Naive thymus-derived CD4-positive, alpha-beta T cell (primary cell): ENCODE measurements at regions not wholly inside any gene's neighbourhood (a gene's known extent, or its start where the extent isn't known, plus 50 kb on each side); places are given as distances from the start of the nearest gene placed in this dataset.

Source experiments
- ATAC-seq: fragments of 150-1000 bp; cut with Tn5 transposase; 2 replicates; pipeline ENCODE4 v1.10.0; 2021; ENCODE audit warnings: mild to moderate bottlenecking, moderate library complexity
- CTCF ChIA-PET: fragments of 350-600 bp; sonication (Branson Sonifier 250); formaldehyde crosslinking; loops from one replicate; lab custom pipeline; 2021; ENCODE audit warnings: antibody characterized with exemption; lab: Charles Lee
- POLR2A ChIA-PET: fragments of 350-600 bp; sonication (Branson Sonifier 250); formaldehyde crosslinking; loops from one replicate; lab custom pipeline; 2021; ENCODE audit warnings: antibody characterized with exemption, inconsistent platforms; lab: Charles Lee
- DNase-seq, 9 donors: peaks; one replicate each; pipeline versions ENCODE4 v3.0.0 to v3.0.0-alpha.2; 2020 to 2022; ENCODE audit warnings: mixed read lengths in 1 of 9
- H3K27ac ChIP-seq: one replicate; pipeline ENCODE4 v1.7.0; 2013; ENCODE audit warnings: mild to moderate bottlenecking, low read depth, low read length, moderate library complexity
- H3K27me3 ChIP-seq, 2 donors: one replicate each; pipeline ENCODE4 v1.7.0; 2013; ENCODE audit warnings: low read length in 2 of 2, mild to moderate bottlenecking in 2 of 2, moderate library complexity in 2 of 2; ENCODE audit not compliant: control insufficient read depth in 2 of 2, insufficient read depth in 2 of 2
- H3K36me3 ChIP-seq, 3 experiments: 1 replicate in 2 of 3; 2 replicates in 1 of 3; pipeline ENCODE4 v1.7.0; 2013; ENCODE audit warnings: low read length in 3 of 3, mild to moderate bottlenecking in 3 of 3, moderate library complexity in 1 of 3; ENCODE audit not compliant: insufficient read depth in 3 of 3, control insufficient read depth in 2 of 3
- H3K4me1 ChIP-seq, 2 donors: one replicate each; pipeline ENCODE4 v1.7.0; 2013; ENCODE audit warnings: low read length in 2 of 2, mild to moderate bottlenecking in 2 of 2, moderate library complexity in 1 of 2; ENCODE audit not compliant: control insufficient read depth in 2 of 2, insufficient read depth in 2 of 2
- H3K4me3 ChIP-seq: 2 replicates; pipeline ENCODE4 v1.7.0; 2013; ENCODE audit warnings: mild to moderate bottlenecking, low read length
- H3K9me3 ChIP-seq, 3 experiments: 1 replicate in 2 of 3; 2 replicates in 1 of 3; pipeline ENCODE4 v1.7.0; 2013; ENCODE audit warnings: low read length in 3 of 3; ENCODE audit not compliant: control insufficient read depth in 2 of 3
- H3K27ac Mint-ChIP-seq, 9 donors: one replicate each; pipeline ENCODE4 v1.8.0; 2020 to 2022; ENCODE audit warnings: mixed read lengths in 9 of 9, mild to moderate bottlenecking in 8 of 9, moderate library complexity in 5 of 9, inconsistent platforms in 2 of 9
- H3K27me3 Mint-ChIP-seq, 5 donors: one replicate each; pipeline ENCODE4 v1.8.0; 2021 to 2022; ENCODE audit warnings: mixed read lengths in 5 of 5, mild to moderate bottlenecking in 1 of 5
- H3K36me3 Mint-ChIP-seq, 5 donors: one replicate each; pipeline ENCODE4 v1.8.0; 2020 to 2022; ENCODE audit warnings: mixed read lengths in 5 of 5, mild to moderate bottlenecking in 3 of 5, inconsistent platforms in 1 of 5
- H3K4me1 Mint-ChIP-seq, 7 donors: one replicate each; pipeline ENCODE4 v1.8.0; 2020 to 2022; ENCODE audit warnings: mixed read lengths in 7 of 7, mild to moderate bottlenecking in 3 of 7, inconsistent platforms in 1 of 7
- H3K4me3 Mint-ChIP-seq, 10 donors: one replicate each; pipeline ENCODE4 v1.8.0; 2020 to 2022; ENCODE audit warnings: mild to moderate bottlenecking in 10 of 10, mixed read lengths in 10 of 10, moderate library complexity in 6 of 10, inconsistent platforms in 2 of 10
- H3K9me3 Mint-ChIP-seq, 11 donors: one replicate each; pipeline ENCODE4 v1.8.0; 2020 to 2022; ENCODE audit warnings: mixed read lengths in 11 of 11, mild to moderate bottlenecking in 4 of 11, inconsistent platforms in 1 of 11, moderate library complexity in 1 of 11
- intact Hi-C, 2 donors: fragments of 100-400 bp; cut with micrococcal nuclease; formaldehyde crosslinking; loops; one replicate each; pipeline ENCODE4 v1.15.1; 2023

DNA sequence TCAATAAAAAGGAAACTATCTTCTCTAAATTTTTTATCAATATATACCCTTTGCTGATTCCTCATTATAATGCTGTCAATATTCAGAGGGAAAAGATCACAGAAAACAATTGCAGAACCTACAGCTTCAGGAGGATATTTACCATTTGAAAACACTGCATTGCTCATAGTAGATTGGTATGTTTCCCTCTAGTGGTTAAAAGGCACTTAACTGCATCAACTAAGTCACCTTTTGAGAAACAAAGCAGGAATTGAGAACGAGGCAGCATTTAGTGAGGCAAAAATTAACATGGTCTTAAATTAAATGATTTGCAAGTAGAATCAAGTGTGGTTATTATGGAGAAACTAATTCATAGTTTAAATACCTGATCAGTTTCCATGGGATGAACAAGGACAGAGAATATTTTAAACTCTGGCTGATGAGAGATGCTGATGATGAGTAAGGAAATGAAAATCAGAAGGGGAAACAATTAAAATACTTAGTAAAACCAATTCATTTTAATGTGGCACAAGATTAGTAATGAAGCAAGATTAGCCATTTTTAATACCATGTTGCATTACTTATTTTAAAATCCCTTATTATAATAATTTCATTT is 642.1 kb downstream of the EPHA7 start:
- no peaks in the 10 kb centered on the region for H3K27me3 Mint-ChIP-seq
- H3K9me3 Mint-ChIP-seq, result peaks cover 0 to 6% (median 0%) of the 10 kb centered on the region in 11 donors
- no peaks in the 10 kb centered on the region for H3K36me3 Mint-ChIP-seq
- no peak for ATAC-seq
- CTCF ChIA-PET, result no interaction called here
- POLR2A ChIA-PET, result no interaction called here
- intact Hi-C loops, result no loop called here
- Histone ChIP-seq H3K27ac (no peak overlapping the region), H3K36me3 (no peaks in the 10 kb centered on the region), H3K4me1 (no peaks in the 10 kb centered on the region), H3K9me3 (no peaks in the 10 kb centered on the region), H3K27me3 (no peaks in the 10 kb centered on the region), H3K4me3 (no peak overlapping the region)
- no peak overlapping the region for H3K4me3 Mint-ChIP-seq
- DNase-seq, result no peak
- no peaks in the 10 kb centered on the region for H3K4me1 Mint-ChIP-seq
- H3K27ac Mint-ChIP-seq, result no peak overlapping the region

DNA sequence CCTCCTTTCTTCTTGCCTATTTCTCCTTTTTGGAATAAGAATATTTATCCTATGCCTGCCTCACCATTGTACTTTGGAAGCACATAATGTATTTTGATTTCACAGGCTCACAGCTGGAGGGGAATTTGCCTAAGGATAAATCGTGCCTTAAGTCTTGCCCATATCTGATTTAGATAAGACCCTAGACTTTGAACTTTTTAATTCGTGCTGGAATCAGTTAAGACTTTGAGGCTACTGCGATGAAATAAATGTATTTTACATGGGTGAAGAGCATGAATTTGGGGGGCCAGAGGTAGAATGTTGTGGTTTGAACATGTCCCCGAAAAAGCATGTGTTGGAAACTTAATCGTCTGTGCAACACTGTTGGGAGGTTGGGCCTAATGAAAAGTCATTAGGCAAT is 648.8 kb downstream of the EPHA7 start:
- Histone ChIP-seq H3K9me3 (no peaks in the 10 kb centered on the region), H3K27me3 (no peaks in the 10 kb centered on the region), H3K27ac (no peak overlapping the region), H3K4me3 (no peak overlapping the region), H3K4me1 (no peaks in the 10 kb centered on the region), H3K36me3 (no peaks in the 10 kb centered on the region)
- H3K27me3 Mint-ChIP-seq, result no peaks in the 10 kb centered on the region
- CTCF ChIA-PET, result no interaction called here
- no peak overlapping the region for H3K4me3 Mint-ChIP-seq
- H3K9me3 Mint-ChIP-seq, result peaks cover 0 to 18% (median 3%) of the 10 kb centered on the region in 11 donors
- POLR2A ChIA-PET, result no interaction called here
- DNase-seq (no peak), ATAC-seq (no peak)
- no peaks in the 10 kb centered on the region for H3K36me3 Mint-ChIP-seq
- no peak overlapping the region for H3K27ac Mint-ChIP-seq
- intact Hi-C loops, result no loop called here
- no peaks in the 10 kb centered on the region for H3K4me1 Mint-ChIP-seq

DNA sequence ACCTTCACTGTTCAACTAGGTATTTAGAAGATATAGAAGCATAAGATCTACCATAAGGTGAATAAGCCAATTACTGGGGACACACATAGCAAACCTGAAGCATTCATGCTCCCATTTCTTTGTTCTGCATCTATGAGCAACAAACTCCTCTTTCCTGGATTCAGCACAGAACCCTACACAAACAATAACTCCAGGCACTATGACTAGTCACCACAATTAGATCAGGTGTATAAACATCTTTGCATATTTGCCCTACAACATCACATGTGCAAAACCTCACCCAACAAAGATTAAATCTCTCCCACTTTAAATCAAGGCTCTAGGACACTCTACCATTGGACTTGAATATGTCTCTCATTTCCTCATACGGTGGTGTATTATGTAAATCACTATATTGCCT is 652.3 kb downstream of the EPHA7 start:
- Histone ChIP-seq H3K27ac (no peak overlapping the region), H3K36me3 (no peaks in the 10 kb centered on the region), H3K4me3 (no peak overlapping the region), H3K9me3 (no peaks in the 10 kb centered on the region), H3K4me1 (no peaks in the 10 kb centered on the region), H3K27me3 (no peaks in the 10 kb centered on the region)
- H3K36me3 Mint-ChIP-seq, result no peaks in the 10 kb centered on the region
- H3K27ac Mint-ChIP-seq, result no peak overlapping the region
- intact Hi-C loops, result no loop called here
- no peaks in the 10 kb centered on the region for H3K27me3 Mint-ChIP-seq
- ChIA-PET POLR2A (no interaction called here), CTCF (no interaction called here)
- no peak for ATAC-seq
- peaks cover 0 to 12% (median 3%) of the 10 kb centered on the region in 11 donors for H3K9me3 Mint-ChIP-seq
- H3K4me3 Mint-ChIP-seq, result no peak overlapping the region
- H3K4me1 Mint-ChIP-seq, result no peaks in the 10 kb centered on the region
- no peak for DNase-seq

DNA sequence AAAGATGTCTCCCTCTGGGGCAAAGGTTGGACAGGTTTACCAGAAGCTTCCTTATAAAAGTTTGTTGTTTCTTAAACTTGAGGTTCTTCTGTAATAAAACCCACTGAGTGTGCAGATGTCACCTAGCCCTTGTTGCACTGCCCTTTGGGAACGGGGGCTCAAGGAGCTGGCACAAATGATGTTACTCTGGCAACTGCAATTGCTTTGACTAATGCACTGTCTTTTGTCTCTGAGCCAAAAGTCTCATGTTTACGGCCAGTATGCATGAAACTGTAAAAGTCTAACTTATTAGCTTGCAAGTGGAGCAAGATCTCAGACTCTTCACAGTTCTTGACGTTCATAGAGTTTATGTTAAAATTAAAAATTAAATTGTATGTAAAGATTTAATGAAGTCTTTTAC is 655.7 kb downstream of the EPHA7 start:
- no peak overlapping the region for H3K4me3 ChIP-seq
- POLR2A ChIA-PET, result no interaction called here
- H3K9me3 Mint-ChIP-seq, result peaks cover 0 to 6% (median 0%) of the 10 kb centered on the region in 11 donors
- ATAC-seq, result no peak
- no peak for DNase-seq
- H3K9me3 ChIP-seq, result no peaks in the 10 kb centered on the region
- H3K4me1 ChIP-seq, result no peaks in the 10 kb centered on the region
- no peak overlapping the region for H3K27ac Mint-ChIP-seq
- H3K36me3 ChIP-seq, result no peaks in the 10 kb centered on the region
- no peaks in the 10 kb centered on the region for H3K4me1 Mint-ChIP-seq
- no peaks in the 10 kb centered on the region for H3K36me3 Mint-ChIP-seq
- intact Hi-C loops, result no loop called here
- H3K4me3 Mint-ChIP-seq, result no peak overlapping the region
- no peak overlapping the region for H3K27ac ChIP-seq
- CTCF ChIA-PET, result no interaction called here
- no peaks in the 10 kb centered on the region for H3K27me3 ChIP-seq
- H3K27me3 Mint-ChIP-seq, result no peaks in the 10 kb centered on the region

DNA sequence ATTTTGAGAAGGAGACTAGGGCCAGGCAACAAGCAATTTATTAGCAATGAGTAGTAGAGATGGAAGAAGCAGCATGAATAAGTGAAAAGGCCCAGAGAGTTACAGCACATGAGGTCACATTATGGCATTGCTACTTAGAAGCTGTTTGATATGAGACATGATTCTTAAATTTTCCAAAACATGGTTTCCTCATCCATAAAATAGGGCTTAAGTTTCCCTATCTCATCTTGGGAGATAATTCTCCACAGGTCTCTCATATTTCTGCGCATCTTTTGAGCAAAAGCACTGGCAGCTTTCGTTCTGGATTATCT is 656.1 kb downstream of the EPHA7 start:
- Mint-ChIP-seq H3K27ac (no peak overlapping the region), H3K36me3 (no peaks in the 10 kb centered on the region), H3K4me3 (no peak overlapping the region), H3K4me1 (no peaks in the 10 kb centered on the region), H3K27me3 (no peaks in the 10 kb centered on the region), H3K9me3 (peaks cover 0 to 6% (median 0%) of the 10 kb centered on the region in 11 donors)
- ATAC-seq (no peak), DNase-seq (no peak)
- Histone ChIP-seq H3K9me3 (no peaks in the 10 kb centered on the region), H3K27ac (no peak overlapping the region), H3K4me3 (no peak overlapping the region), H3K4me1 (no peaks in the 10 kb centered on the region), H3K27me3 (no peaks in the 10 kb centered on the region), H3K36me3 (no peaks in the 10 kb centered on the region)
- ChIA-PET CTCF (no interaction called here), POLR2A (no interaction called here)
- intact Hi-C loops, result no loop called here

DNA sequence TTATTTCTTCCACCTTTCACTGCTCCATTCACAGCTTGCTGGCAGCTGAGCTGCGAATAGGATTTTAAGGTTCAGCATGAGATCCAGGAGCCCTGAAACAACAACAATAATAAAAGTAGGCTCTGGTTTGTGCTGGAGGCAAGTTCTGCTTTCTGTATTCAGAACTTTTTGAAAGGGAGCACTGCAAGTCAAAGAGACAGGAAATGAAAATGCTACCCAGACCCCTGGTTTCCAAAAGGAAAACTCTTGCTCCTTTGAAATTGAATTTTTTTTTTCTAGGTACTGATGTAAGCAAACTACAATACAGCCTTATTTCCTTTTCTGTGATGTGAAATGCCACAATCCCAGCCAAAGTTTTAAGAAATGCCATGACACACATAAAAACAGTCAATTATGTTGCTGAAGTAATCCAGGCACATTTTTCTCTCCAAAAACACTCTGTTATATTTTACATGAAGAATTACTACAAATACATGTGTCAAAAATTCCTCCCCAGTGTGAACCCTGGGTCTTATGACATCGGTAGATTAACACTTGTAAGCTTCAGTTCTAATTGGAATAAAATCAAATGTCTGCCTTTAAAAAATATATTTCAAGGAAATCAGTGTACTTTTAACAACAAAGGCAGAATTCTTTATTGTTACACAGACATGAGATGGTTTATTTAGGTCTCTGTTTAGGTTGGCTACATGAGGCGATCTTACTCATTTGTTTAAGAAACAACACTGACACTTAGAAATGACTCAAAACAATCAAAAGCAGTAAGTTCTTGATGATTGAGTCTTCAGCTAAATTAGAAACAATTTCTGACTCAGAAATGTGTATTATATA is 656.7 kb downstream of the EPHA7 start:
- ATAC-seq (no peak), DNase-seq (no peak)
- Histone ChIP-seq H3K27ac (no peak overlapping the region), H3K4me3 (no peak overlapping the region), H3K9me3 (no peaks in the 10 kb centered on the region), H3K27me3 (no peaks in the 10 kb centered on the region), H3K4me1 (no peaks in the 10 kb centered on the region), H3K36me3 (no peaks in the 10 kb centered on the region)
- Mint-ChIP-seq H3K27ac (no peak overlapping the region), H3K4me3 (no peak overlapping the region), H3K4me1 (no peaks in the 10 kb centered on the region), H3K36me3 (no peaks in the 10 kb centered on the region), H3K27me3 (no peaks in the 10 kb centered on the region), H3K9me3 (peaks cover 0 to 6% (median 0%) of the 10 kb centered on the region in 11 donors)
- POLR2A ChIA-PET, result no interaction called here
- CTCF ChIA-PET, result no interaction called here
- intact Hi-C loops, result no loop called here

DNA sequence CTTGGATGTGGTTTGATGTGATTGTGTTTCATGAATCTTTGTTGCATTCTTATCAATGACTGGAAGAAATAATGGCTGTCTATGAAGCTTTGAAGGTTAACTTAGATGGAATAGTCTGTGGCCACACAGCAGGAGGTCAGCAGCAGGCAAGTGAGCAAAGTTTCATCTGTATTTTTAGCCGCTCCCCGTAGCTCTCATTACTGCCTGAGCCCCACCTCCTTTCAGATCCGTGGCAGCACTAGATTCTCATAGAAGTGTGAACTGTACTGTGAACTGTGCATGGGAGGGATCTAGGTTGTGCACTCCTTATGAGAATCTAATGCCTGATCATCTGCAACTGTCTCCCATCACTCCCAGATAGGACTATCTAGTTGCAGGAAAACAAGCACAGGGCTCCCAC is 660.2 kb downstream of the EPHA7 start:
- H3K9me3 Mint-ChIP-seq, result peaks cover 0 to 3% (median 0%) of the 10 kb centered on the region in 11 donors
- no peak overlapping the region for H3K4me3 Mint-ChIP-seq
- no peaks in the 10 kb centered on the region for H3K27me3 ChIP-seq
- no peaks in the 10 kb centered on the region for H3K9me3 ChIP-seq
- no peaks in the 10 kb centered on the region for H3K4me1 ChIP-seq
- intact Hi-C loops, result no loop called here
- ChIA-PET POLR2A (no interaction called here), CTCF (no interaction called here)
- DNase-seq, result no peak
- H3K27ac ChIP-seq, result no peak overlapping the region
- ATAC-seq, result no peak
- no peaks in the 10 kb centered on the region for H3K36me3 Mint-ChIP-seq
- H3K36me3 ChIP-seq, result no peaks in the 10 kb centered on the region
- no peaks in the 10 kb centered on the region for H3K27me3 Mint-ChIP-seq
- H3K27ac Mint-ChIP-seq, result no peak overlapping the region
- H3K4me3 ChIP-seq, result no peak overlapping the region
- peaks cover 0 to 1% (median 0%) of the 10 kb centered on the region in 7 donors for H3K4me1 Mint-ChIP-seq
